HepG2 (cell line): ENCODE measurements at regions not wholly inside any gene's neighbourhood (a gene's known extent, or its start where the extent isn't known, plus 50 kb on each side); places are given as distances from the start of the nearest gene placed in this dataset.

Experiments
- ATAC-seq: fragments of 200-7000 bp; cut with Tn5 transposase; 3 replicates; pipeline ENCODE4 v1.9.1; 2020; ENCODE audit warnings: mild to moderate bottlenecking, moderate library complexity
- BruUV-seq: library from RNA; stranded (reverse); fragments of 400-500 nt; replicated peaks from 2 replicates; lab custom pipeline; 2021; lab: Mats Ljungman, UMichigan
- CTCF ChIA-PET: fragments of 300-600 bp; formaldehyde crosslinking; extraction: SDS; loops from one replicate; lab custom pipeline; 2021; ENCODE audit warnings: low total read pairs, inconsistent platforms, low intra/inter-chr PET ratio; lab: Yijun Ruan, JAX
- POLR2A ChIA-PET: fragments of 350-600 bp; sonication (Branson Sonifier 250); formaldehyde crosslinking; loops from one replicate; lab custom pipeline; 2020; ENCODE audit warnings: antibody characterized with exemption, inconsistent platforms; lab: Yijun Ruan, JAX
- DNase-seq: peaks from one replicate; pipeline ENCODE4 v3.0.0-alpha.2; 2015; ENCODE audit warnings: low spot score
- FAIRE-seq: peaks from 3 replicates; lab custom pipeline; 2011; peaks lifted over from hg19 to GRCh38; lab: Jason Lieb, UNC
- H2AFZ ChIP-seq: one replicate; pipeline ENCODE4 v1.6.1; 2011; ENCODE audit warnings: low read length, inconsistent platforms
- H3K27ac ChIP-seq: fragments of 300-600 bp; 3 replicates; pipeline ENCODE4 v1.8.0; 2011; ENCODE audit warnings: mixed run types, mild to moderate bottlenecking, mixed read lengths, low read length, inconsistent platforms; ENCODE audit not compliant: insufficient read depth; ENCODE audit errors: extremely low read length
- H3K27me3 ChIP-seq, 2 experiments: fragments of 200-600 bp in 1 of 2; 2 replicates in 1 of 2; 3 replicates in 1 of 2; pipeline versions ENCODE4 v1.6.0 to v1.8.0; 2011; ENCODE audit warnings: low read length in 2 of 2, mild to moderate bottlenecking in 2 of 2, moderate library complexity in 2 of 2, inconsistent platforms in 1 of 2; ENCODE audit not compliant: insufficient read depth in 2 of 2, control insufficient read depth in 1 of 2
- H3K36me3 ChIP-seq, 2 experiments: fragments of 200-600 bp in 1 of 2; replicated peaks in 1 of 2; 2 replicates in 1 of 2; 3 replicates in 1 of 2; pipeline versions ENCODE4 v1.5.1 to v1.8.0; 2011; ENCODE audit warnings: low read length in 2 of 2, inconsistent platforms in 1 of 2; ENCODE audit not compliant: insufficient read depth in 2 of 2, control insufficient read depth in 1 of 2
- H3K4me1 ChIP-seq: 2 replicates; pipeline ENCODE4 v1.5.1; 2012; ENCODE audit warnings: low read length, inconsistent platforms; ENCODE audit not compliant: insufficient read depth
- H3K4me2 ChIP-seq: 2 replicates; pipeline ENCODE4 v1.6.0; 2011; ENCODE audit warnings: low read depth, low read length, inconsistent platforms
- H3K4me3 ChIP-seq, 3 experiments: fragments of 200-600 bp in 1 of 3; sonication (generic), shearing (Covaris generic) in 1 of 3; replicated peaks in 1 of 3; 2 replicates each; pipeline ENCODE4 v1.5.1; 2011 to 2016; ENCODE audit warnings: low read length in 3 of 3, inconsistent platforms in 2 of 3, low read depth in 2 of 3, mild to moderate bottlenecking in 2 of 3, control low read depth in 1 of 3, mixed read lengths in 1 of 3; ENCODE audit not compliant: insufficient read depth in 1 of 3
- H3K79me2 ChIP-seq: one replicate; pipeline ENCODE4 v1.6.1; 2011; ENCODE audit warnings: low read length, inconsistent platforms; ENCODE audit not compliant: insufficient read depth
- H3K9ac ChIP-seq: 2 replicates; pipeline ENCODE4 v1.6.0; 2011; ENCODE audit warnings: mild to moderate bottlenecking, low read depth, low read length, inconsistent platforms; ENCODE audit not compliant: insufficient read depth
- H3K9me3 ChIP-seq: 2 replicates; pipeline ENCODE4 v1.5.1; 2012; ENCODE audit warnings: mild to moderate bottlenecking, low read length
- H4K20me1 ChIP-seq: 2 replicates; pipeline ENCODE4 v1.6.0; 2011; ENCODE audit warnings: inconsistent platforms, mild to moderate bottlenecking, low read length, moderate library complexity; ENCODE audit not compliant: insufficient read depth
- DNMT3B ChIP-seq: conservative IDR thresholded peaks from 2 replicates; pipeline ENCODE4 v1.6.1; 2016; ENCODE audit warnings: missing biosample characterization, control low read depth
- HNF4A ChIP-seq: sonication (generic); formaldehyde crosslinking; IDR thresholded peaks from 2 replicates; pipeline ENCODE4 v1.4.0; 2020; ENCODE audit warnings: missing genetic modification reagents
- ISL2 ChIP-seq: sonication (generic); formaldehyde crosslinking; IDR thresholded peaks from 2 replicates; pipeline ENCODE4 v1.5.0; 2020; ENCODE audit warnings: missing genetic modification reagents
- KAT8 ChIP-seq: IDR thresholded peaks from 2 replicates; pipeline ENCODE4 v1.6.1; 2016; ENCODE audit warnings: missing genetic modification reagents, missing compliant biosample characterization
- KLF12 ChIP-seq: sonication (generic); formaldehyde crosslinking; IDR thresholded peaks from 2 replicates; pipeline ENCODE4 v1.4.0; 2020; ENCODE audit warnings: missing genetic modification reagents, borderline replicate concordance
- ZNF12 ChIP-seq: sonication (generic); formaldehyde crosslinking; IDR thresholded peaks from 2 replicates; pipeline ENCODE4 v1.5.0; 2020; ENCODE audit warnings: missing genetic modification reagents
- ZNF224 ChIP-seq: sonication (generic); formaldehyde crosslinking; IDR thresholded peaks from 2 replicates; pipeline ENCODE4 v1.5.0; 2020; ENCODE audit warnings: mild to moderate bottlenecking, missing genetic modification reagents
- ZNF256 ChIP-seq: sonication (generic); formaldehyde crosslinking; conservative IDR thresholded peaks from 2 replicates; pipeline ENCODE4 v1.4.0; 2020; ENCODE audit warnings: missing genetic modification reagents
- ZNF747 ChIP-seq: sonication (generic); formaldehyde crosslinking; IDR thresholded peaks from 2 replicates; pipeline ENCODE4 v1.8.1; 2023; ENCODE audit warnings: missing genetic modification reagents, mild to moderate bottlenecking, borderline replicate concordance
- ZNF75D ChIP-seq: sonication (generic); formaldehyde crosslinking; IDR thresholded peaks from 2 replicates; pipeline ENCODE4 v1.8.1; 2023; ENCODE audit warnings: missing genetic modification reagents, mild to moderate bottlenecking, borderline replicate concordance
- WGBS: methylation state at CpG from one replicate; pipeline ENCODE4 v1.1.6; 2017; ENCODE audit warnings: low lambda C conversion rate; 5-methylcytosine and 5-hydroxymethylcytosine counted together
- in situ Hi-C: cut with HindIII; loops from 2 replicates; pipeline ENCODE4 v1.10.0; 2017; ENCODE audit warnings: low pct_unique_long_range_greater_than_20kb; ENCODE audit not compliant: extremely low pct_ligation_motif_present
- intact Hi-C: fragments of 100-400 bp; cut with micrococcal nuclease; formaldehyde crosslinking; loops from one replicate; pipeline ENCODE4 v1.10.0; 2022; ENCODE audit not compliant: unreplicated experiment
- TF ChIP-seq, protein P1 (sequence below): sonication (generic); formaldehyde crosslinking; IDR thresholded peaks from 2 replicates; pipeline ENCODE4 v1.5.0; 2020; ENCODE audit warnings: missing genetic modification reagents

DNA sequence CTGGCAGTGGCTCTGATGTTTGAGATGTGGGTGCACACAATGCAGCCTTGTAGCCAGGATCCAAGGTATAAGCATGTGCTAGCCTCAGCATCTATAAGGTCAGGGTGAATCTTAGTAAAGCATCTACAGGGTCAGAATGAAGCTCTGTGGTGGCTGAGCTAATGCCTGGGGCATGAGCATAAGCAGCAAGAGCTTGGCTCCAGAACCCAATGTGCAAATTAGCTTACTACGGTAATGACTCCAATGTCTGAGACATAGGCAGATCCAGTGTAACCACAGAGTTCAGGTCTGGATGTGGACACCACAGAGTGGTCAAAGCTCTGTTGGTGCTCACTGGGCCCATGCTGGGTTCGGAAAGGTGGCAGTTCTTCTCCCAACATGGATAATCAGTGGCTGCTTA is 304.5 kb upstream of the NECTIN3 start:
- FAIRE-seq: no peak
- POLR2A ChIA-PET: no interaction called here
- WGBS: 86% methylated on average over 1 of the region's 2 CpGs
- no peak overlapping the region for H3K9ac ChIP-seq
- H3K9me3 ChIP-seq: no peaks in the 10 kb centered on the region
- H3K4me1 ChIP-seq: peaks cover 20% of the 10 kb centered on the region
- BruUV-seq: no TSS peak
- H3K4me3 ChIP-seq: no peak overlapping the region
- in situ Hi-C loops: no loop called here
- no peak for DNase-seq
- TF ChIP-seq HNF4A (CRISPR knock-in tag): 0 out of 2 replicates have a peak, but pooled peaks have one; percentile 5
- TF ChIP-seq, protein P1, sequence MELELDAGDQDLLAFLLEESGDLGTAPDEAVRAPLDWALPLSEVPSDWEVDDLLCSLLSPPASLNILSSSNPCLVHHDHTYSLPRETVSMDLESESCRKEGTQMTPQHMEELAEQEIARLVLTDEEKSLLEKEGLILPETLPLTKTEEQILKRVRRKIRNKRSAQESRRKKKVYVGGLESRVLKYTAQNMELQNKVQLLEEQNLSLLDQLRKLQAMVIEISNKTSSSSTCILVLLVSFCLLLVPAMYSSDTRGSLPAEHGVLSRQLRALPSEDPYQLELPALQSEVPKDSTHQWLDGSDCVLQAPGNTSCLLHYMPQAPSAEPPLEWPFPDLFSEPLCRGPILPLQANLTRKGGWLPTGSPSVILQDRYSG (CRISPR knock-in tag): no peak
- peak; percentile 78; the same call in 1 of the 2 replicates for TF ChIP-seq ZNF12 (CRISPR knock-in tag)
- no peak for TF ChIP-seq ISL2 (CRISPR knock-in tag)
- TF ChIP-seq, all 625 proteins: peak for 2
- Histone ChIP-seq H3K27ac (no peak overlapping the region), H3K27me3 (no peaks in the 10 kb centered on the region), H3K79me2 (no peaks in the 10 kb centered on the region), H4K20me1 (no peaks in the 10 kb centered on the region), H3K4me2 (no peak overlapping the region), H3K36me3 (no peaks in the 10 kb centered on the region), H2AFZ (no peak overlapping the region)
- CTCF ChIA-PET: no interaction called here
- intact Hi-C loops: no loop called here
- ATAC-seq: peak; percentile 55; the same call in 1 of the 3 replicates

DNA sequence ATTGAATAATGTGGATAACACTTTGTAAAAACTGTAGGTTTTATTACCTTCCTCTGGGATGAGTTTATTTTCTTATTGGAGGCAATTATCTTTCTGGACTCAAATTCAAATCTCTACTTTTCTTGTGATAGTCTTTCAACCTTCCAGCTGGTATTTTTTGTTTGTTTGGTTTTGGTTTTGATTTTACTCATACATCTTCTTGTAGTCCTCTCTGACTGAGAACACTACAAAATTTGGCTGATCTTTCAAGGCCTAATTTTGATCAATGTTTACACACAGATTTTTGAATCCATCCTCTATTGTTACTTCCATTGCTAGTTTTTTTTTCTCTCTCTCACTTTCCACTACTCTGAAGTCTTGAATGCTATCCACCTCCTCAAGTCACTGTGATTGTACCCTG is 303.8 kb upstream of the NECTIN3 start:
- CTCF ChIA-PET: no interaction called here
- no peak for ATAC-seq
- Histone ChIP-seq H4K20me1 (no peaks in the 10 kb centered on the region), H3K9me3 (no peaks in the 10 kb centered on the region)
- no peak for TF ChIP-seq KLF12
- TF ChIP-seq ZNF224 (CRISPR knock-in tag): no peak
- TF ChIP-seq ZNF256: no peak
- no peak for TF ChIP-seq ZNF75D (CRISPR knock-in tag)
- TF ChIP-seq ZNF747: no peak
- no peak for TF ChIP-seq DNMT3B (CRISPR knock-in tag)
- no peak for TF ChIP-seq KAT8 (CRISPR knock-in tag)
- TF ChIP-seq, all 625 proteins: peak for 0
- no peak overlapping the region for H3K4me2 ChIP-seq
- no peaks in the 10 kb centered on the region for H3K27me3 ChIP-seq
- no peak overlapping the region for H3K27ac ChIP-seq
- H2AFZ ChIP-seq: no peak overlapping the region
- intact Hi-C loops: no loop called here
- POLR2A ChIA-PET: no interaction called here
- FAIRE-seq: no peak
- DNase-seq: no peak
- peaks cover 27% of the 10 kb centered on the region for H3K4me1 ChIP-seq
- no peak overlapping the region for H3K9ac ChIP-seq
- no TSS peak for BruUV-seq
- H3K36me3 ChIP-seq: no peaks in the 10 kb centered on the region
- H3K79me2 ChIP-seq: no peaks in the 10 kb centered on the region
- H3K4me3 ChIP-seq: no peak overlapping the region
- in situ Hi-C loops: no loop called here
